ENCODE measurements at regions not wholly inside any gene's neighbourhood (a gene's known extent, or its start where the extent isn't known, plus 50 kb on each side); places are given as distances from the start of the nearest gene placed in this dataset.

DNA sequence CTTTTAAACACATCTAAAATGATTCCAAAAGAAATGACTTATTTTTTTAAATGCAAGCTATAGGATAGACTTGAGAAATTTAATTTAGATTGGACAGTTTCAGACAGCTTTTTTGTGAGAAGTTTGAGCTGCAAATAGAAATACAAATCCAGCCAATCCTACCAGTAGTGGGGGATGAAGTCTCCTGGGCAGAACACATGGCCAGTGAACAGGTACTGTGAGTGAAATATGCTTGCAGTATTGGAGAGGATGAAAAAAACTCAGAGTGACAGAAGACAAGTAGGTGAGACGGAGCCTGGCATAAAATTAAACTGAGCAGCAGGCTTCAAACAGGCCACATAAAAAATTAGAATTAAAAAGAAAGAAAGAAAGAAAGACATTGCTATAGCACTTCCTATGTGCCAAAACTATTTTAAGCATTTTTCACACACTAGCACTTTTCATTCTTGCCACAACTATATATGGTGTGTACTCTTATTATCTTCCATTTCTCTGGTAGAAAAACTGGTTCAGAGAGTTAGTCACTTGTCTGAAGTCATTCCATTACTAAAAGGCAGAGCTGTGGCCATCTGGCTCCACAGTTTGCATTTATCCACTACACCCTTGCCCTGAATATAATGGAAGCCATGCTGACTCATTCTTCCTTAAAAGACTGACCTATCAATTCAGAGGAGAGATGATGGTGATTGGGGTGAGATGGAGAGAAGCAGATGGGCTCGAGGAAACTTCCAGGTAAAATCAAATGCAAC lies 310.2 kb upstream of the CTNND2 start:
- TF ChIP-seq, protein P1, sequence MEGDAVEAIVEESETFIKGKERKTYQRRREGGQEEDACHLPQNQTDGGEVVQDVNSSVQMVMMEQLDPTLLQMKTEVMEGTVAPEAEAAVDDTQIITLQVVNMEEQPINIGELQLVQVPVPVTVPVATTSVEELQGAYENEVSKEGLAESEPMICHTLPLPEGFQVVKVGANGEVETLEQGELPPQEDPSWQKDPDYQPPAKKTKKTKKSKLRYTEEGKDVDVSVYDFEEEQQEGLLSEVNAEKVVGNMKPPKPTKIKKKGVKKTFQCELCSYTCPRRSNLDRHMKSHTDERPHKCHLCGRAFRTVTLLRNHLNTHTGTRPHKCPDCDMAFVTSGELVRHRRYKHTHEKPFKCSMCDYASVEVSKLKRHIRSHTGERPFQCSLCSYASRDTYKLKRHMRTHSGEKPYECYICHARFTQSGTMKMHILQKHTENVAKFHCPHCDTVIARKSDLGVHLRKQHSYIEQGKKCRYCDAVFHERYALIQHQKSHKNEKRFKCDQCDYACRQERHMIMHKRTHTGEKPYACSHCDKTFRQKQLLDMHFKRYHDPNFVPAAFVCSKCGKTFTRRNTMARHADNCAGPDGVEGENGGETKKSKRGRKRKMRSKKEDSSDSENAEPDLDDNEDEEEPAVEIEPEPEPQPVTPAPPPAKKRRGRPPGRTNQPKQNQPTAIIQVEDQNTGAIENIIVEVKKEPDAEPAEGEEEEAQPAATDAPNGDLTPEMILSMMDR (IDR thresholded peaks at IDR 0.05; ENCODE audit: low read depth, low read length), result no peak
- no peak overlapping the region for H3K4me3 ChIP-seq (ENCODE audit: low read depth, low read length)

DNA sequence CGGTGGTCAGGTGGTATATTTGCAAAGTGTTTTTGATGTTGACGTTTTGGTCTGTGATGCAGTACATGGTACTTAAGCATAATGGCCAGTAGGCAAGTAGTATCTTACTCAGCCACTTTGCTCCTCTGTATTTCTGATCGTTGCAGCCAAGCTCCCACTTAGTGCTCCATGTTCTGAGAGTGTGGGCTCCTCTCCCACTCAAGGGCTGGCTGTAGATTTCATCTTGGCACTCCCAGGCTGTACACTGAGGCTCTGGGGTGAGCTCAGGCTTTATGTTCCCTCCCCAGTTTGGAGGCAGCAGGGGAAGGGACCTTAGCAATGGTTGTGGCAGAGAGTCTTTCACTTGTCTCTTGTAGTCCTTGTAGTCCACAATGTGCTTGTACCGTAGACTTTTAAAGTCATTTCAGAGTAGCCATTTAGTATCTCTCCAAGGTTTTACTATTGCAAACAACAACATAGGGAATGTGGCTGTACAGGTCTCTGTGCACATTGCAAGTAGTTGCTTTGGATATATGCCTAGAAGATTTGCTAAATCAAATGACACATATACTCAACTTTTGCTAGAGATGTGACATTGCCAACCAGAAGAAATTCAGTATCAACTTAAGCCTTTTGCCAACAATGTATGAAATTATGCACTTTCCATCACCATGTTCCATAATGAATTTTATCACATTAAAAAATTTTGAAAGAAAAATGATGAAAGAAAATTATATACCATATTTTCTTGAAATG lies 304.3 kb upstream of the CTNND2 start:
- TF ChIP-seq, protein P1 (IDR thresholded peaks at IDR 0.05; ENCODE audit: low read depth, low read length), result no peak
- H3K4me3 ChIP-seq (ENCODE audit: low read depth, low read length), result no peak overlapping the region

DNA sequence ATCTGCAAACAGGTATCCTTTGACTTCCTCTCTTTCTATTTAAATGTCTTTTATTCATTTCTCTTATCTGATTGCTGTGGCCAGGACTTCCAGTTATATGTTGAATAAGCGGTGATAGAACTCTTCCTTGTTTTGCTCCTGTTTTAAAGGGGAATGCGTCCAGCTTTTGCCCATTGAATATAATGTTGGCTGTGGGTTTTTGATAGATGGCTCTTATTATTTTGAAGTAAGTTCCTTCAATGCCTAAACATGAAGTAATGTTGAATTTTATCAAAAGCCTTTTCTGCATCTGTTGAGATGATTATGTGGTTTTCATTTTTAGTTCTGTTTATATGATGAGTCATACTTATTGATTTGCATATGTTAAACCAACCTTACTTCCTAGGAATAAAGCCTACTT lies 300.5 kb upstream of the CTNND2 start:
- no peak overlapping the region for H3K4me3 ChIP-seq (ENCODE audit: low read depth, low read length)
- TF ChIP-seq, protein P1 (IDR thresholded peaks at IDR 0.05; ENCODE audit: low read depth, low read length), result no peak

DNA sequence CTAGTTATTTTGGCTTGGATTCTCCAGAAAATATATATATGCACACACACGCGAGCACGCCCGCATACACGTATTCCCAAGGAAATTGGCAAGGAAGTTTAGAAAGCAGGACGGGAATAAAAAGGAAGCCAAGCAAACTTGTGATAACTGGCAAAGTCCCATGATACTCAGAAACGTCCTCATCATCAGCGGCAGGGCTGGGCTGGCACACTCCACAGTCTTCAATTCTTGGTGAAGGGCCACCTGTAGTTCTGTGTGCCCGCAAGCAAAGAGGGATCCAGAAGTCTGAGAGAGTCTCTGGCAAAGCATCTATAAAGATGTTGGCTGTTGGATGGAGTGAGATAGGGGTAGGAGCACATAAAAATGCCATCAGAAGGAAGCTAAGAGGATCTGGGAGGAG lies 289.3 kb upstream of the CTNND2 start:
- TF ChIP-seq, protein P1 (IDR thresholded peaks at IDR 0.05; ENCODE audit: low read depth, low read length), result no peak
- H3K4me3 ChIP-seq (ENCODE audit: low read depth, low read length), result no peak overlapping the region

DNA sequence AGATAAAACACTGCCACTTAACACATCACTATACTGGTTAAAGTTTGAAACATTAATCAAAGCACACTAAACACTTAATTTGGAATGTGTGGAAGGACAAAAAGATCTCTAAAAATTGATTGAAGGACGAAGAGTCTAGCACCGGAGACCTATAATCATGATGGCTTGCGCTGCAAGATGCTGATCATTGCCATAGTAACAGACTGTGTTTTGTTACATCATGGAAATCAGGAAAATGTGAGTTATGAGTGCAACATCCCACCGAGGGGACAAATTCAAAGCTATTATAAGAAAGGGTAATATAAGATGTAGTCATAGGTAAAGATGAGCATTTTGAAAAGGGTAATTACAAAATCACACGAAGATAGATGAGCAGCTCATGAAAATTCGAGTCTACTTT lies 278.8 kb upstream of the CTNND2 start:
- H3K4me3 ChIP-seq (ENCODE audit: low read depth, low read length), result no peak overlapping the region
- TF ChIP-seq, protein P1 (IDR thresholded peaks at IDR 0.05; ENCODE audit: low read depth, low read length), result no peak

DNA sequence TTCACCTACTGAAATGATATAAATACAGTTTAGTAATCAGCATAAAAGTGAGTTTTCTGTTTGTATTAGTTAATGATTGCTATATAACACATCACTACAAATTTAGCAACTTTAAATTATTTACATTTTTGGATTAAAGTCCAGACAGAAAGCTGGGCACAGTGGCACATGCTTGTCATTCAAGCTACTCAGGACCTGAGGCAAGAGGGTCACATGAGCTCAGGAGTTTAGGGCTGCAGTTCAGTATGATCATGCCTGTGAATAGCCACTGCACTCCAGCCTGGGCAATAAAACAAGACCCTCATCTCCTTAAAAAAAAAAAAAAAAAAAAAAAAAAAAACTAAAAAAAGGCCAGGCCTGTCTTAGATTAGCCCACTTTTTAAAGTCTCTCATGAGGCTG lies 273.6 kb upstream of the CTNND2 start:
- H3K4me3 ChIP-seq (ENCODE audit: low read depth, low read length), result no peak overlapping the region
- TF ChIP-seq, protein P1 (IDR thresholded peaks at IDR 0.05; ENCODE audit: low read depth, low read length), result no peak

DNA sequence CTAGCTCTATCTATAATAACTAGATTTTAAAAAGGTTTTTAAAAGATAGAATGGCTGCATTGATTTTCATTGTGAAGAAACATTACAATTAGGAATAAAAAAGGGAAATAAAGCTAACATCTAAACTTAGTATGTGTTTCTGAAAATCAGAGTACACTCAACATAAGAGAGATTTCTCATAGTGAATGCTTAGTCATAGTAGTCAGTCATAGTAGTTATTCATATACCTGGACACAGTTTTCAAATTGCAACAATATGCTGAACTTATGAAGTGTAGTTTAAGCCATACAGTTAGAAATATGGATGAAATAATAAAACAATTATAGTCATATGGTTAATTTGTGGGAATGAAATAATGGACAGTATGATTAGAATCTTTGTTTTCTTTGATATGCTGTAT lies 273.0 kb upstream of the CTNND2 start:
- TF ChIP-seq, protein P1 (IDR thresholded peaks at IDR 0.05; ENCODE audit: low read depth, low read length), result no peak
- H3K4me3 ChIP-seq (ENCODE audit: low read depth, low read length), result no peak overlapping the region
